RWPE2 (cell line): ENCODE measurements at regions not wholly inside any gene's neighbourhood (a gene's known extent, or its start where the extent isn't known, plus 50 kb on each side); places are given as distances from the start of the nearest gene placed in this dataset.

Experiments used
- ATAC-seq: fragments of 200-7000 bp; cut with Tn5 transposase; 3 replicates; pipeline ENCODE4 v1.9.1; 2021; ENCODE audit warnings: low read depth
- DNase-seq: peaks from one replicate; pipeline ENCODE4 v3.0.0-alpha.2; 2020; ENCODE audit warnings: low spot score
- H3K27ac ChIP-seq: fragments of 450-650 bp; 2 replicates; pipeline ENCODE4 v1.5.1; 2017; ENCODE audit warnings: mild to moderate bottlenecking; ENCODE audit not compliant: poor library complexity, severe bottlenecking
- H3K27me3 ChIP-seq: fragments of 250-450 bp; sonication (Bioruptor Pico); 2 replicates; pipeline ENCODE4 v1.5.1; 2021; ENCODE audit warnings: mild to moderate bottlenecking, moderate library complexity; ENCODE audit not compliant: insufficient read depth, poor library complexity, severe bottlenecking
- H3K36me3 ChIP-seq: fragments of 250-450 bp; sonication (Bioruptor Pico); 2 replicates; pipeline ENCODE4 v1.5.1; 2020; ENCODE audit warnings: low read depth, mild to moderate bottlenecking, moderate library complexity
- H3K4me1 ChIP-seq: fragments of 250-450 bp; sonication (Bioruptor Pico); 2 replicates; pipeline ENCODE4 v1.5.1; 2021; ENCODE audit warnings: mild to moderate bottlenecking, moderate library complexity; ENCODE audit not compliant: insufficient read depth, poor library complexity, severe bottlenecking
- H3K4me3 ChIP-seq: fragments of 250-450 bp; sonication (Bioruptor Pico); 2 replicates; pipeline ENCODE4 v1.5.1; 2021; ENCODE audit warnings: mild to moderate bottlenecking, moderate library complexity; ENCODE audit not compliant: severe bottlenecking
- H3K9me3 ChIP-seq: fragments of 250-450 bp; sonication (Bioruptor Pico); 2 replicates; pipeline ENCODE4 v1.5.1; 2021; ENCODE audit warnings: mild to moderate bottlenecking, moderate library complexity; ENCODE audit not compliant: severe bottlenecking
- CTCF ChIP-seq: fragments of 450-650 bp; IDR thresholded peaks from one replicate; pipeline ENCODE4 v1.5.1; 2017; ENCODE audit warnings: mild to moderate bottlenecking, moderate library complexity; ENCODE audit not compliant: poor library complexity, severe bottlenecking

GRCh38 chr15:59933607-59934006 lies 70.5 kb upstream of the FOXB1 start:
- Histone ChIP-seq H3K4me3 (no peak overlapping the region), H3K9me3 (no peaks in the 10 kb centered on the region), H3K27me3 (no peaks in the 10 kb centered on the region), H3K36me3 (no peaks in the 10 kb centered on the region), H3K27ac (no peak overlapping the region), H3K4me1 (peaks cover 8% of the 10 kb centered on the region)
- no peak for TF ChIP-seq CTCF
- DNase-seq (no peak), ATAC-seq (peak; percentile 83)

- Histone ChIP-seq H3K4me3 (no peak overlapping the region), H3K27me3 (no peaks in the 10 kb centered on the region), H3K36me3 (no peaks in the 10 kb centered on the region), H3K4me1 (peaks cover 8% of the 10 kb centered on the region), H3K9me3 (no peaks in the 10 kb centered on the region), H3K27ac (no peak overlapping the region)
- DNase-seq: no peak
- no peak for TF ChIP-seq CTCF
- no peak for ATAC-seq
Measured at GRCh38 chr15:59931646-59932261, 72.4 kb upstream of the FOXB1 start.

- H3K27ac ChIP-seq: no peak overlapping the region
- DNase-seq (no peak), ATAC-seq (no peak)
- peaks cover 4% of the 10 kb centered on the region for H3K4me1 ChIP-seq
- no peak overlapping the region for H3K4me3 ChIP-seq
- no peaks in the 10 kb centered on the region for H3K27me3 ChIP-seq
- no peaks in the 10 kb centered on the region for H3K9me3 ChIP-seq
- H3K36me3 ChIP-seq: no peaks in the 10 kb centered on the region
- TF ChIP-seq CTCF: no peak
Measured at GRCh38 chr15:59924812-59925522, 79.1 kb upstream of the FOXB1 start.

- Histone ChIP-seq H3K4me1 (peaks cover 11% of the 10 kb centered on the region), H3K4me3 (no peak overlapping the region), H3K9me3 (no peaks in the 10 kb centered on the region), H3K27ac (no peak overlapping the region), H3K36me3 (no peaks in the 10 kb centered on the region), H3K27me3 (no peaks in the 10 kb centered on the region)
- TF ChIP-seq CTCF: no peak
- DNase-seq (no peak), ATAC-seq (no peak)
Measured at GRCh38 chr15:59924096-59924495, 80.0 kb upstream of the FOXB1 start.

GRCh38 chr15:59923508-59923907 lies 80.6 kb upstream of the FOXB1 start:
- H3K4me1 ChIP-seq: peaks cover 15% of the 10 kb centered on the region
- H3K27ac ChIP-seq: no peak overlapping the region
- H3K9me3 ChIP-seq: no peaks in the 10 kb centered on the region
- no peak overlapping the region for H3K4me3 ChIP-seq
- ATAC-seq (no peak), DNase-seq (no peak)
- no peaks in the 10 kb centered on the region for H3K36me3 ChIP-seq
- no peak for TF ChIP-seq CTCF
- no peaks in the 10 kb centered on the region for H3K27me3 ChIP-seq
